H1 (cell line): ENCODE measurements at regions not wholly inside any gene's neighbourhood (a gene's known extent, or its start where the extent isn't known, plus 50 kb on each side); places are given as distances from the start of the nearest gene placed in this dataset.

Source experiments
- CTCF ChIA-PET: fragments of 300-600 bp; sonication (Branson Sonifier 250); formaldehyde crosslinking; loops from one replicate; lab custom pipeline; 2021; ENCODE audit not compliant: partially characterized antibody; lab: Charles Lee
- POLR2A ChIA-PET: fragments of 300-600 bp; sonication (Branson Sonifier 250); formaldehyde crosslinking; loops from one replicate; lab custom pipeline; 2021; ENCODE audit warnings: inconsistent platforms; ENCODE audit not compliant: partially characterized antibody; lab: Charles Lee
- DNase-seq, 2 experiments: peaks; one replicate each; pipeline versions ENCODE4 v3.0.0 to v3.0.0-alpha.2; 2010 to 2022; ENCODE audit warnings: low spot score in 2 of 2, low read depth in 1 of 2, mixed read lengths in 1 of 2
- FAIRE-seq: peaks from 2 replicates; lab custom pipeline; 2011; peaks lifted over from hg19 to GRCh38; lab: Jason Lieb, UNC
- H2AFZ ChIP-seq: 2 replicates; pipeline ENCODE4 v1.8.1; 2012; ENCODE audit warnings: low read length, inconsistent platforms
- H2AK5ac ChIP-seq: 2 replicates; pipeline ENCODE4 v1.6.1; 2013; ENCODE audit warnings: low read depth, low read length
- H2BK120ac ChIP-seq: replicated peaks from 2 replicates; pipeline ENCODE3; 2013; ENCODE audit warnings: low read depth, low read length, inconsistent platforms
- H2BK12ac ChIP-seq: 2 replicates; pipeline ENCODE4 v1.6.1; 2013; ENCODE audit warnings: low read depth, low read length
- H2BK15ac ChIP-seq: 2 replicates; pipeline ENCODE4 v1.6.1; 2013; ENCODE audit warnings: low read length
- H2BK20ac ChIP-seq: 2 replicates; pipeline ENCODE4 v1.6.1; 2013; ENCODE audit warnings: low read length
- H2BK5ac ChIP-seq: 2 replicates; pipeline ENCODE4 v1.6.1; 2013; ENCODE audit warnings: low read depth, low read length
- H3K14ac ChIP-seq: 2 replicates; pipeline ENCODE4 v1.6.1; 2013; ENCODE audit warnings: inconsistent platforms; ENCODE audit not compliant: insufficient read length
- H3K18ac ChIP-seq: 2 replicates; pipeline ENCODE4 v1.6.1; 2013; ENCODE audit warnings: low read length; ENCODE audit errors: extremely low read depth
- H3K23ac ChIP-seq: 2 replicates; pipeline ENCODE4 v1.6.1; 2013; ENCODE audit warnings: inconsistent platforms; ENCODE audit not compliant: insufficient read length
- H3K23me2 ChIP-seq: 2 replicates; pipeline ENCODE4 v1.6.1; 2013; ENCODE audit warnings: low read depth, low read length
- H3K27ac ChIP-seq: 2 replicates; pipeline ENCODE4 v1.6.1; 2011; ENCODE audit warnings: low read depth, low read length, inconsistent platforms
- H3K27me3 ChIP-seq, 4 experiments: replicated peaks in 1 of 4; 1 replicate in 1 of 4; 2 replicates in 3 of 4; pipeline versions ENCODE4 v1.6.1 to v1.8.1; 2011 to 2013; ENCODE audit warnings: low read length in 3 of 4, mild to moderate bottlenecking in 3 of 4, inconsistent platforms in 2 of 4, mixed read lengths in 2 of 4, moderate library complexity in 1 of 4; ENCODE audit not compliant: control insufficient read depth in 3 of 4, insufficient read depth in 3 of 4; ENCODE audit errors: extremely low read depth in 1 of 4
- H3K36me3 ChIP-seq, 4 experiments: 2 replicates each; pipeline versions ENCODE4 v1.6.1 to v1.8.1; 2011 to 2013; ENCODE audit warnings: mild to moderate bottlenecking in 4 of 4, low read length in 3 of 4, moderate library complexity in 2 of 4, control low read depth in 1 of 4, inconsistent platforms in 1 of 4; ENCODE audit not compliant: insufficient read depth in 4 of 4, control insufficient read depth in 2 of 4
- H3K4ac ChIP-seq: replicated peaks from 2 replicates; pipeline ENCODE3; 2013; ENCODE audit warnings: low read length, low read depth, mixed read lengths, inconsistent platforms; ENCODE audit not compliant: insufficient read length
- H3K4me1 ChIP-seq, 4 experiments: replicated peaks in 1 of 4; 1 replicate in 1 of 4; 2 replicates in 3 of 4; pipeline versions ENCODE4 v1.6.1 to v1.8.1; 2011 to 2013; ENCODE audit warnings: low read length in 3 of 4, inconsistent platforms in 2 of 4, mixed read lengths in 1 of 4; ENCODE audit not compliant: insufficient read depth in 4 of 4, control insufficient read depth in 3 of 4
- H3K4me2 ChIP-seq, 2 experiments: 2 replicates each; pipeline versions ENCODE4 v1.6.1 to v1.8.1; 2011 to 2013; ENCODE audit warnings: low read depth in 2 of 2, low read length in 2 of 2, control low read depth in 1 of 2, inconsistent platforms in 1 of 2, mild to moderate bottlenecking in 1 of 2; ENCODE audit not compliant: insufficient read depth in 1 of 2
- H3K4me3 ChIP-seq, 4 experiments: fragments of 200-600, 300-600 bp in 1 of 4; sonication (generic), shearing (Covaris generic), sonication (Bioruptor Twin) in 1 of 4; 2 replicates each; pipeline versions ENCODE4 v1.5.1 to v1.8.1; 2011 to 2016; ENCODE audit warnings: low read length in 4 of 4, low read depth in 3 of 4, control low read depth in 2 of 4, inconsistent platforms in 2 of 4, mild to moderate bottlenecking in 2 of 4, mixed read lengths in 1 of 4, moderate library complexity in 1 of 4; ENCODE audit not compliant: insufficient read depth in 2 of 4; ENCODE audit errors: extremely low read depth in 1 of 4
- H3K56ac ChIP-seq: replicated peaks from 2 replicates; pipeline ENCODE3; 2013; ENCODE audit warnings: low read depth, mild to moderate bottlenecking, mixed read lengths, low read length, inconsistent platforms; ENCODE audit not compliant: insufficient read length
- H3K79me1 ChIP-seq: 2 replicates; pipeline ENCODE4 v1.6.1; 2013; ENCODE audit warnings: low read depth, low read length, control low read depth
- H3K79me2 ChIP-seq, 2 experiments: 2 replicates each; pipeline versions ENCODE4 v1.6.1 to v1.8.1; 2012 to 2013; ENCODE audit warnings: low read length in 2 of 2, mild to moderate bottlenecking in 2 of 2, inconsistent platforms in 1 of 2; ENCODE audit not compliant: insufficient read depth in 2 of 2, control insufficient read depth in 1 of 2
- H3K9ac ChIP-seq, 4 experiments: replicated peaks in 1 of 4; 1 replicate in 1 of 4; 2 replicates in 3 of 4; pipeline versions ENCODE4 v1.6.1 to v1.8.1; 2011 to 2013; ENCODE audit warnings: low read depth in 3 of 4, low read length in 3 of 4, control low read depth in 2 of 4, mild to moderate bottlenecking in 2 of 4, moderate library complexity in 2 of 4, inconsistent platforms in 1 of 4; ENCODE audit errors: extremely low read depth in 1 of 4
- H3K9me3 ChIP-seq, 2 experiments: 2 replicates each; pipeline versions ENCODE4 v1.6.1 to v1.8.1; 2012 to 2013; ENCODE audit warnings: mild to moderate bottlenecking in 2 of 2, moderate library complexity in 2 of 2, control low read depth in 1 of 2, inconsistent platforms in 1 of 2, low read depth in 1 of 2, low read length in 1 of 2, mixed read lengths in 1 of 2; ENCODE audit not compliant: insufficient read depth in 2 of 2
- H4K20me1 ChIP-seq, 2 experiments: replicated peaks in 1 of 2; 2 replicates each; pipeline versions ENCODE3 to v1.8.1; 2011 to 2013; ENCODE audit warnings: inconsistent platforms in 2 of 2, low read length in 2 of 2, mild to moderate bottlenecking in 1 of 2; ENCODE audit not compliant: insufficient read depth in 2 of 2, control insufficient read depth in 1 of 2
- H4K5ac ChIP-seq: 2 replicates; pipeline ENCODE4 v1.6.1; 2013; ENCODE audit warnings: low read length, low read depth, mixed read lengths, inconsistent platforms; ENCODE audit not compliant: insufficient read length
- H4K8ac ChIP-seq: 2 replicates; pipeline ENCODE4 v1.8.0; 2013; ENCODE audit warnings: mild to moderate bottlenecking, moderate library complexity, low read length, inconsistent platforms; ENCODE audit not compliant: insufficient read depth; ENCODE audit errors: extremely low read depth
- H4K91ac ChIP-seq: replicated peaks from 2 replicates; pipeline ENCODE3; 2013; ENCODE audit warnings: low read length, mixed read lengths, inconsistent platforms; ENCODE audit not compliant: insufficient read length
- ATF2 ChIP-seq: IDR thresholded peaks from 2 replicates; pipeline ENCODE4 v1.6.1; 2012; ENCODE audit warnings: low read length, inconsistent platforms
- BCL11A ChIP-seq, 2 experiments: IDR thresholded peaks; one replicate each; pipeline ENCODE4 v1.6.1; 2011; ENCODE audit warnings: low read depth in 2 of 2, low read length in 2 of 2, mild to moderate bottlenecking in 2 of 2
- CEBPB ChIP-seq: IDR thresholded peaks from 2 replicates; pipeline ENCODE4 v1.6.1; 2012; ENCODE audit warnings: low read depth, low read length
- CREB1 ChIP-seq: IDR thresholded peaks from 2 replicates; pipeline ENCODE4 v1.6.1; 2012; ENCODE audit warnings: inconsistent platforms
- EGR1 ChIP-seq: IDR thresholded peaks from 2 replicates; pipeline ENCODE4 v1.6.1; 2011; ENCODE audit warnings: low read depth, low read length, borderline replicate concordance
- EZH2 ChIP-seq: fragments of 200-600 bp; sonication (generic); IDR thresholded peaks from 2 replicates; pipeline ENCODE4 v1.7.1; 2012; ENCODE audit warnings: low read depth, mild to moderate bottlenecking, moderate library complexity, low read length, inconsistent platforms; ENCODE audit not compliant: severe bottlenecking
- FOSL1 ChIP-seq: IDR thresholded peaks from 2 replicates; pipeline ENCODE4 v1.6.1; 2011; ENCODE audit warnings: mild to moderate bottlenecking, low read depth, low read length, moderate library complexity; ENCODE audit not compliant: insufficient read depth
- GTF2F1 ChIP-seq: IDR thresholded peaks from 2 replicates; pipeline ENCODE4 v1.6.1; 2012; ENCODE audit warnings: low read depth, low read length, improper control_type of control experiment, borderline replicate concordance
- MAX ChIP-seq: IDR thresholded peaks from 2 replicates; pipeline ENCODE4 v1.6.1; 2012; ENCODE audit warnings: inconsistent platforms
- NRF1 ChIP-seq: IDR thresholded peaks from 2 replicates; pipeline ENCODE4 v1.6.1; 2011; ENCODE audit warnings: mild to moderate bottlenecking, low read depth, low read length, improper control_type of control experiment
- SP4 ChIP-seq: IDR thresholded peaks from 2 replicates; pipeline ENCODE4 v1.6.1; 2012; ENCODE audit warnings: low read length, inconsistent platforms
- TCF12 ChIP-seq: IDR thresholded peaks from 2 replicates; pipeline ENCODE4 v1.6.1; 2011; ENCODE audit warnings: low read depth, mild to moderate bottlenecking, low read length
- WGBS, 2 experiments: shearing (Covaris generic) in 1 of 2; methylation state at CpG; one replicate each; pipeline versions ENCODE4 v1.1.6 to v1.1.7; 2013 to 2015; ENCODE audit warnings: low lambda C conversion rate in 2 of 2, mixed read lengths in 2 of 2, inconsistent platforms in 1 of 2, low coverage in 1 of 2, missing lambda C conversion rate in 1 of 2; ENCODE audit not compliant: insufficient replicate concordance in 2 of 2, insufficient coverage in 1 of 2, insufficient read length in 1 of 2; ENCODE audit errors: extremely low coverage in 1 of 2, missing lambda C conversion rate in 1 of 2; 5-methylcytosine and 5-hydroxymethylcytosine counted together
- TF ChIP-seq, protein P1 (sequence below): IDR thresholded peaks from 2 replicates; pipeline ENCODE4 v1.6.1; 2011; ENCODE audit warnings: low read length, improper control_type of control experiment

- no peak overlapping the region for H3K4me3 ChIP-seq
- H3K23me2 ChIP-seq, result no peaks in the 10 kb centered on the region
- no peak overlapping the region for H3K4ac ChIP-seq
- H2AK5ac ChIP-seq, result no peak overlapping the region
- POLR2A ChIA-PET, result no interaction called here
- H4K8ac ChIP-seq, result no peak overlapping the region
- H4K20me1 ChIP-seq, result no peaks in the 10 kb centered on the region
- no peak overlapping the region for H3K23ac ChIP-seq
- H3K18ac ChIP-seq, result no peak overlapping the region
- no peak overlapping the region for H2AFZ ChIP-seq
- 100% methylated on average over 1 of the region's 1 CpG; no CpG with 5 or more reads in 1 of the 2 experiments for WGBS, 2 experiments
- H3K36me3 ChIP-seq, result no peaks in the 10 kb centered on the region
- CTCF ChIA-PET, result no interaction called here
- no peak overlapping the region for H2BK15ac ChIP-seq
- no peak overlapping the region for H2BK12ac ChIP-seq
- H3K9me3 ChIP-seq, result no peaks in the 10 kb centered on the region
- H3K4me1 ChIP-seq, result no peaks in the 10 kb centered on the region
- H4K5ac ChIP-seq, result no peak overlapping the region
- no peak overlapping the region for H3K56ac ChIP-seq
- no peak for DNase-seq
- H2BK5ac ChIP-seq, result no peak overlapping the region
- no peak overlapping the region for H2BK120ac ChIP-seq
- no peak overlapping the region for H3K9ac ChIP-seq
- H4K91ac ChIP-seq, result no peak overlapping the region
- H3K79me1 ChIP-seq, result no peaks in the 10 kb centered on the region
- no peak overlapping the region for H2BK20ac ChIP-seq
- no peak for FAIRE-seq
- no peaks in the 10 kb centered on the region for H3K27me3 ChIP-seq
- no peak overlapping the region for H3K4me2 ChIP-seq
- H3K27ac ChIP-seq, result no peak overlapping the region
- no peak overlapping the region for H3K14ac ChIP-seq
- no peaks in the 10 kb centered on the region for H3K79me2 ChIP-seq
- TF ChIP-seq EGR1 (no peak), ATF2 (no peak), BCL11A (IDR thresholded peaks at IDR 0.05; ENCODE audit: low read depth in 2 of 2, low read length in 2 of 2) (no peak), EZH2 (no peak), MAX (no peak), TCF12 (no peak), CEBPB (no peak), NRF1 (no peak), GTF2F1 (no peak), SP4 (no peak), CREB1 (no peak), FOSL1 (no peak)
- TF ChIP-seq, protein P1, sequence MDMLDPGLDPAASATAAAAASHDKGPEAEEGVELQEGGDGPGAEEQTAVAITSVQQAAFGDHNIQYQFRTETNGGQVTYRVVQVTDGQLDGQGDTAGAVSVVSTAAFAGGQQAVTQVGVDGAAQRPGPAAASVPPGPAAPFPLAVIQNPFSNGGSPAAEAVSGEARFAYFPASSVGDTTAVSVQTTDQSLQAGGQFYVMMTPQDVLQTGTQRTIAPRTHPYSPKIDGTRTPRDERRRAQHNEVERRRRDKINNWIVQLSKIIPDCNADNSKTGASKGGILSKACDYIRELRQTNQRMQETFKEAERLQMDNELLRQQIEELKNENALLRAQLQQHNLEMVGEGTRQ, result no peak
These were observed 417.2 kb upstream of the NOVA1 start for GRCh38 chr14:27015065-27015464.
